Small intestine (tissue), 7 donors: ENCODE measurements at regions not wholly inside any gene's neighbourhood (a gene's known extent, or its start where the extent isn't known, plus 50 kb on each side); places are given as distances from the start of the nearest gene placed in this dataset.

Source experiments
- DNase-seq, 2 donors: peaks; one replicate each; pipeline versions ENCODE4 v3.0.0 to v3.0.0-alpha.2; 2013
- FAIRE-seq: peaks from 2 replicates; lab custom pipeline; 2012; peaks lifted over from hg19 to GRCh38; lab: Jason Lieb, UNC
- H3K27ac ChIP-seq, 3 donors: one replicate each; pipeline ENCODE4 v1.5.1; 2013; ENCODE audit warnings: low read length in 2 of 3, mild to moderate bottlenecking in 2 of 3, control low read depth in 1 of 3, inconsistent platforms in 1 of 3, low read depth in 1 of 3, moderate library complexity in 1 of 3
- H3K27me3 ChIP-seq, 3 donors: one replicate each; pipeline ENCODE4 v1.6.1; 2013; ENCODE audit warnings: low read length in 3 of 3, inconsistent platforms in 1 of 3; ENCODE audit not compliant: control insufficient read depth in 3 of 3, insufficient read depth in 3 of 3
- H3K36me3 ChIP-seq, 3 donors: one replicate each; pipeline ENCODE4 v1.6.1; 2013; ENCODE audit warnings: low read length in 3 of 3, inconsistent platforms in 1 of 3, low read depth in 1 of 3, mild to moderate bottlenecking in 1 of 3, moderate library complexity in 1 of 3; ENCODE audit not compliant: control insufficient read depth in 3 of 3, insufficient read depth in 2 of 3
- H3K4me1 ChIP-seq, 3 donors: one replicate each; pipeline ENCODE4 v1.6.1; 2013; ENCODE audit warnings: low read length in 2 of 3, inconsistent platforms in 1 of 3, low read depth in 1 of 3, mild to moderate bottlenecking in 1 of 3, moderate library complexity in 1 of 3; ENCODE audit not compliant: control insufficient read depth in 3 of 3, insufficient read depth in 2 of 3
- H3K4me3 ChIP-seq, 3 donors: one replicate each; pipeline ENCODE4 v1.5.1; 2013; ENCODE audit warnings: low read length in 3 of 3, control low read depth in 1 of 3, inconsistent platforms in 1 of 3, low read depth in 1 of 3, mild to moderate bottlenecking in 1 of 3, moderate library complexity in 1 of 3
- H3K9me3 ChIP-seq, 2 donors: one replicate each; pipeline ENCODE4 v1.6.1; 2013; ENCODE audit warnings: low read depth in 1 of 2, low read length in 1 of 2; ENCODE audit not compliant: control insufficient read depth in 2 of 2, insufficient read depth in 1 of 2
- WGBS, 3 donors: extraction: QIAGEN DNeasy Blood & Tissue Kit; methylation state at CpG; one replicate each; pipeline ENCODE4 v1.1.7; 2013; 5-methylcytosine and 5-hydroxymethylcytosine counted together
- donor health status: healthy with polysubstance abuse.
- donor health status: control.
- donor health status: control.
- donor health status: Bipolar disorder and iron deficiency.
- donor health status: healthy.

- DNase-seq: no peak
These were observed 98.5 kb upstream of the RTL6 start for GRCh38 chr22:44596396-44597125.

DNA sequence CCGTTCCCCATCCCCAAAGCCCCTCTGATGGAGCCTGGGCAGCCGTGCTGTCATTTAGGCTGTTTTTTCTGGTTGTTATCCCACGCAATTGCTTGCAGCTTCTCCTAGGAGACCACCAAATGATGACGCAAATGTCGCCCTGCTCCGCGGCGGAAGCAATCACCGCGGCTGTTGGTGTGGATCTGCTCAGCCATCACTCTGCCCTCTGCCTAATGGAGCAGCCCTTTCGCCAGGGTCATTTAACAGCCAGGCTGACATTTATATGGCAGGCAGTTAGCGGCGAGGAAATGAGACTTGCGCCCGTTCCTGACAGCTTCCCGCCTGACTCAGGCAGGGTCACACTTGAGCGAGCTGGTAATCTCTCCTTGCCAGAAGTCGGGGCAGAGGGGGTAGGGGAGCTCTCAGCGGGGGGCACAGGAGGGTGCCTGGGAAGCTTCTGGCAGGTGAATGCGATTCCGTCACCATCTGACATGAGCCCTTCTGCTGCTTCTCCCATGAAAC is 97.9 kb upstream of the RTL6 start:
- FAIRE-seq: no peak
- H3K4me3 ChIP-seq: no peak overlapping the region
- no peaks in the 10 kb centered on the region for H3K9me3 ChIP-seq
- H3K27me3 ChIP-seq: peaks cover 0 to 14% (median 0%) of the 10 kb centered on the region in 3 donors
- DNase-seq: peak in 1 of 2 donors; percentile 35
- 12 to 16% (median 14%) methylated on average over 21 of the region's 21 CpGs for WGBS, 3 donors
- no peaks in the 10 kb centered on the region for H3K36me3 ChIP-seq
- H3K4me1 ChIP-seq: no peaks in the 10 kb centered on the region
- no peak overlapping the region for H3K27ac ChIP-seq

More at GRCh38 chr22:44596396-44597125, 98.5 kb upstream of the RTL6 start:
- Histone ChIP-seq H3K27ac (no peak overlapping the region), H3K9me3 (no peaks in the 10 kb centered on the region), H3K36me3 (no peaks in the 10 kb centered on the region), H3K4me1 (no peaks in the 10 kb centered on the region), H3K4me3 (no peak overlapping the region), H3K27me3 (peaks cover 0 to 14% (median 0%) of the 10 kb centered on the region in 3 donors)
- 74 to 84% (median 76%) methylated on average over 17 of the region's 17 CpGs for WGBS, 3 donors
- no peak for FAIRE-seq

GRCh38 chr22:44594951-44595350 is 96.9 kb upstream of the RTL6 start:
- 29 to 52% (median 39%) methylated on average over 11 of the region's 11 CpGs for WGBS, 3 donors
- DNase-seq (no peak), FAIRE-seq (no peak)
- Histone ChIP-seq H3K4me3 (no peak overlapping the region), H3K27ac (no peak overlapping the region), H3K36me3 (no peaks in the 10 kb centered on the region), H3K27me3 (peaks cover 0 to 14% (median 0%) of the 10 kb centered on the region in 3 donors), H3K4me1 (no peaks in the 10 kb centered on the region), H3K9me3 (no peaks in the 10 kb centered on the region)

DNA sequence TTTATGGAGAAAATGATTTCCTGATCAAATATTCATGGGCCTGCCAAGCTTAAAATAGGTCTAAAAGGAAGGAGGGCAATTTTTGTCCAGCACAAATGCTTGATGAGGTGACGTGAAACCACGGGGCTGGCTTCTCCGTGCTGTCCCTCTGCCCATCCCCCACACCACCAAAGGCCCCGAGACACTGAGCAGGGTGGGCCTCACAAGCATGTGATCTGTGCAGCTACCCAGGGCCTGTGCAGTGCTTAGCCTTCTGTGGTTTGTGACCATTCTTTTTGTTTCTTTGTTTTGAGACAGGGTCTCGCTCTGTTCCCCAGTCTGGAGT is 94.8 kb upstream of the RTL6 start:
- Histone ChIP-seq H3K36me3 (no peaks in the 10 kb centered on the region), H3K4me1 (no peaks in the 10 kb centered on the region), H3K4me3 (no peak overlapping the region), H3K9me3 (no peaks in the 10 kb centered on the region), H3K27ac (no peak overlapping the region), H3K27me3 (peaks cover 0 to 15% (median 0%) of the 10 kb centered on the region in 3 donors)
- FAIRE-seq (no peak), DNase-seq (no peak)
- 44 to 55% (median 53%) methylated on average over 5 of the region's 5 CpGs for WGBS, 3 donors

DNA sequence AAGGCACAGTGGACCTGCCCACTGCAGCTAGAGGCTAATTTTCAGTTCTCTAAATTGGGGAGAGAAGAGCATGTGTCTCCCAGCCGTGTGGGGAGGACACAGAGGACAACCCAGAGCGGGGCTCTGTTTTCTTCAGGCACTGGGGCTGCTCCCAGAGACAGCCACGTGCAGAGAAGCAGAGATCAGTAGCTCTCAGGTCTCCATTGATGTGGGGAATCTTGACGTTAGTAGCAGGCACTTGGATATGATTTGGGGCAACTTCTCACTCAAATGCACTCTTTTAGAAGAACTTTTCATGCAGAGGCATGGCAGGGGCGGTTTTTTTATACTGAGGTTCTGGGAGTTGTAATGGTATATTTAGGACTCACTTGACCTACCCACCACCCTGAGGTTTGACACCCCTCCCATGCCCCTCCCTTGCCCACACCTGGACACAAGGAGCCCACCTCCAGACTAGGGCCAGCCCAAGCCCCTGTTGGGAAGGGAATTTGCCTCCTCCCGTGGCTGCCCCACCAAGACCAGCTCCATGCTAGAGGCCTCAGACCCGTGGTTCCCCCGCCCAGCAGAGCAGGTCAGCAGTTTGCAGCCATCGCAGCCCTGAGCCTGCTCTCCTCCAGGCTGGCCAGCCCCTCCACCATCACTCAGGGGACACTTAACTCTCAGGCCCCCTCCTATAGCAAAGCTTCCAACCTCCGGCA is 94.2 kb upstream of the RTL6 start:
- no peak overlapping the region for H3K27ac ChIP-seq
- no peak for DNase-seq
- H3K27me3 ChIP-seq: peaks cover 0 to 20% (median under 1%) of the 10 kb centered on the region in 3 donors
- no peak for FAIRE-seq
- no peaks in the 10 kb centered on the region for H3K36me3 ChIP-seq
- no peaks in the 10 kb centered on the region for H3K9me3 ChIP-seq
- 55 to 75% (median 63%) methylated on average over 10 of the region's 10 CpGs for WGBS, 3 donors
- H3K4me3 ChIP-seq: no peak overlapping the region
- H3K4me1 ChIP-seq: no peaks in the 10 kb centered on the region

- Histone ChIP-seq H3K27me3 (peaks cover 0 to 21% (median 4%) of the 10 kb centered on the region in 3 donors), H3K27ac (no peak overlapping the region), H3K36me3 (no peaks in the 10 kb centered on the region), H3K4me1 (no peaks in the 10 kb centered on the region), H3K4me3 (no peak overlapping the region), H3K9me3 (no peaks in the 10 kb centered on the region)
- 81 to 94% (median 87%) methylated on average over 15 to 19 of the region's 19 CpGs for WGBS, 3 donors
- DNase-seq: no peak
- no peak for FAIRE-seq
These were observed 93.2 kb upstream of the RTL6 start for GRCh38 chr22:44591146-44591790.

DNA sequence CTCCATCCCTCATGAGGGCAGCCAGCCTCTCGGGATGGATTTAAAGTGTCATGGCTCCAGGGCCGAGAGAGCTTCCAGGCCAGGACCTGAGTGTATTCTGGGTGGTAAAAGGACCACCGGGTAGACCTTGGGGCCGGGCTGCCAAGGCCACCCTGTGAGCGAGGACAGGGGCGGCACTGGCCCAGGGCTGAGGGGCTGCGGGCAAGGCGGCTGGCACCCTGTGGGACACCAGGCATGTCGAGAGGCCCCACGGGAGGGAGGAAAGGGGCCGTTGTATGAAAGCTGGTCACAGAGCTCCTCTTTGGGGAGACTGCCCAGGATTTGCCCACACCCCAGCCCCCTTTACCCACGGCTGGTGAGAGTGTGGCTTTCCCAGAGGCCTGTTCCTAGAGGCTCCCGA is 92.3 kb upstream of the RTL6 start:
- Histone ChIP-seq H3K9me3 (no peaks in the 10 kb centered on the region), H3K27ac (no peak overlapping the region), H3K4me3 (no peak overlapping the region), H3K36me3 (no peaks in the 10 kb centered on the region), H3K27me3 (peaks cover 0 to 16% (median 4%) of the 10 kb centered on the region in 3 donors), H3K4me1 (no peaks in the 10 kb centered on the region)
- WGBS, 3 donors: 81 to 86% (median 83%) methylated on average over 12 to 13 of the region's 13 CpGs
- DNase-seq (no peak), FAIRE-seq (no peak)

GRCh38 chr22:44589831-44590230 is 91.8 kb upstream of the RTL6 start:
- Histone ChIP-seq H3K27me3 (peaks cover 0 to 12% (median 4%) of the 10 kb centered on the region in 3 donors), H3K9me3 (no peaks in the 10 kb centered on the region), H3K4me1 (no peaks in the 10 kb centered on the region), H3K4me3 (no peak overlapping the region), H3K36me3 (no peaks in the 10 kb centered on the region), H3K27ac (no peak overlapping the region)
- WGBS, 3 donors: 86 to 90% (median 88%) methylated on average over 5 of the region's 5 CpGs
- FAIRE-seq (no peak), DNase-seq (no peak)
